K562 (cell line): ENCODE measurements at regions not wholly inside any gene's neighbourhood (a gene's known extent, or its start where the extent isn't known, plus 50 kb on each side); places are given as distances from the start of the nearest gene placed in this dataset.

Experiments used
- ATAC-seq: fragments of 200-7000 bp; cut with Tn5 transposase; 3 replicates; pipeline ENCODE4 v1.9.1; 2020; ENCODE audit warnings: moderate library complexity
- BruUV-seq: library from RNA; stranded (reverse); fragments of 400-500 nt; replicated peaks from 2 replicates; lab custom pipeline; 2021; lab: Mats Ljungman, UMichigan
- CTCF ChIA-PET: fragments of 300-600 bp; formaldehyde crosslinking; extraction: SDS; loops from one replicate; lab custom pipeline; 2021; ENCODE audit warnings: low intra/inter-chr PET ratio; lab: Yijun Ruan, JAX
- POLR2A ChIA-PET: fragments of 300-600, 350-650 bp; sonication (Branson Sonifier 250); formaldehyde crosslinking; extraction: SDS; loops from one replicate; lab custom pipeline; 2021; ENCODE audit warnings: antibody characterized with exemption, inconsistent platforms; lab: Yijun Ruan, JAX
- DNase-seq, 4 experiments: peaks; one replicate each; pipeline versions ENCODE4 v3.0.0 to v3.0.0-alpha.2; 2011 to 2018; ENCODE audit warnings: low spot score in 3 of 4, mixed read lengths in 3 of 4; ENCODE audit errors: extremely low read depth in 1 of 4
- FAIRE-seq: peaks from 2 replicates; lab custom pipeline; 2011; peaks lifted over from hg19 to GRCh38; lab: Jason Lieb, UNC
- H2AFZ ChIP-seq: 2 replicates; pipeline ENCODE4 v1.6.0; 2011; ENCODE audit warnings: low read depth, low read length, control low read depth, inconsistent platforms
- H3K27ac ChIP-seq: fragments of 200-600 bp; 3 replicates; pipeline ENCODE4 v1.8.0; 2011; ENCODE audit warnings: low read depth, mild to moderate bottlenecking, control low read depth, inconsistent platforms, low read length, moderate library complexity, mixed read lengths; ENCODE audit errors: extremely low read depth
- H3K27me3 ChIP-seq, 2 experiments: fragments of 300-600 bp in 1 of 2; 2 replicates in 1 of 2; 3 replicates in 1 of 2; pipeline versions ENCODE4 v1.6.0 to v1.8.0; 2011; ENCODE audit warnings: inconsistent platforms in 2 of 2, low read length in 2 of 2, mild to moderate bottlenecking in 1 of 2, mixed read lengths in 1 of 2, moderate library complexity in 1 of 2; ENCODE audit not compliant: control insufficient read depth in 2 of 2, insufficient read depth in 2 of 2
- H3K36me3 ChIP-seq: fragments of 300-600 bp; 3 replicates; pipeline ENCODE4 v1.8.0; 2011; ENCODE audit warnings: mild to moderate bottlenecking, low read length, inconsistent platforms; ENCODE audit not compliant: control insufficient read depth, insufficient read depth
- H3K4me1 ChIP-seq, 2 experiments: fragments of 200-600 bp in 1 of 2; replicated peaks in 1 of 2; 2 replicates in 1 of 2; 3 replicates in 1 of 2; pipeline versions ENCODE4 v1.5.1 to v1.8.0; 2011; ENCODE audit warnings: inconsistent platforms in 2 of 2, low read length in 2 of 2, mild to moderate bottlenecking in 1 of 2, mixed read lengths in 1 of 2, moderate library complexity in 1 of 2; ENCODE audit not compliant: control insufficient read depth in 2 of 2, insufficient read depth in 2 of 2
- H3K4me2 ChIP-seq: 2 replicates; pipeline ENCODE4 v1.6.1; 2011; ENCODE audit warnings: low read length, control low read depth, inconsistent platforms, mixed read lengths; ENCODE audit not compliant: insufficient read depth
- H3K4me3 ChIP-seq: fragments of 200-600 bp; sonication (generic), shearing (Covaris generic); 2 replicates; pipeline ENCODE4 v1.5.1; 2016; ENCODE audit warnings: control low read depth, inconsistent platforms
- H3K79me2 ChIP-seq: fragments of 200-600 bp; 3 replicates; pipeline ENCODE4 v1.8.0; 2011; ENCODE audit warnings: low read length, inconsistent platforms; ENCODE audit not compliant: control insufficient read depth, insufficient read depth
- H3K9ac ChIP-seq, 2 experiments: 2 replicates each; pipeline versions ENCODE4 v1.6.0 to v1.6.1; 2011; ENCODE audit warnings: low read depth in 2 of 2, low read length in 2 of 2, control low read depth in 1 of 2, inconsistent platforms in 1 of 2, mild to moderate bottlenecking in 1 of 2, mixed read lengths in 1 of 2; ENCODE audit not compliant: insufficient read depth in 1 of 2
- H3K9me1 ChIP-seq: one replicate; pipeline ENCODE4 v1.6.0; 2011; ENCODE audit warnings: inconsistent platforms, mild to moderate bottlenecking, low read length, moderate library complexity; ENCODE audit not compliant: control insufficient read depth, insufficient read depth
- H3K9me3 ChIP-seq: replicated peaks from 2 replicates; pipeline ENCODE4 v1.5.1; 2011; ENCODE audit warnings: low read depth, low read length, inconsistent platforms; ENCODE audit not compliant: control insufficient read depth, insufficient read depth
- H4K20me1 ChIP-seq: replicated peaks from 2 replicates; pipeline ENCODE4 v1.6.1; 2011; ENCODE audit warnings: low read length, inconsistent platforms, mixed read lengths; ENCODE audit not compliant: control insufficient read depth, insufficient read depth
- ARID2 ChIP-seq: fragments of 450-650 bp; IDR thresholded peaks from 2 replicates; pipeline ENCODE4 v1.6.1; 2017; ENCODE audit warnings: antibody characterized with exemption, mild to moderate bottlenecking
- CCAR2 ChIP-seq: fragments of 200-400 bp; formaldehyde crosslinking; IDR thresholded peaks from 2 replicates; pipeline ENCODE4 v1.6.1; 2017; ENCODE audit warnings: mild to moderate bottlenecking, low read depth, low read length
- CEBPB ChIP-seq: fragments of 450-650 bp; IDR thresholded peaks from 2 replicates; pipeline ENCODE4 v1.6.1; 2016; ENCODE audit warnings: missing genetic modification characterization, missing compliant biosample characterization
- EP400 ChIP-seq: fragments of 450-650 bp; IDR thresholded peaks from 2 replicates; pipeline ENCODE4 v1.6.1; 2017; ENCODE audit warnings: antibody characterized with exemption, mild to moderate bottlenecking, moderate library complexity
- NONO ChIP-seq, 2 experiments: fragments of 200-400 bp in 1 of 2; fragments of 450-650 bp in 1 of 2; formaldehyde crosslinking in 1 of 2; IDR thresholded peaks; 2 replicates each; pipeline ENCODE4 v1.6.1; 2017; ENCODE audit warnings: low read depth in 2 of 2, mild to moderate bottlenecking in 2 of 2, moderate library complexity in 2 of 2, low read length in 1 of 2
- ZC3H11A ChIP-seq: IDR thresholded peaks from 2 replicates; pipeline ENCODE4 v1.6.1; 2012; ENCODE audit warnings: low read depth, low read length, improper control_type of control experiment
- ZNF583 ChIP-seq: fragments of 250-450 bp; sonication (Bioruptor Pico); IDR thresholded peaks from 2 replicates; pipeline ENCODE4 v1.4.0; 2020
- WGBS: fragments of 100-300 bp; shearing (Covaris generic); methylation state at CpG from one replicate; pipeline ENCODE4 v1.1.6; 2016; ENCODE audit warnings: low coverage, mixed read lengths; ENCODE audit not compliant: insufficient coverage; ENCODE audit errors: missing lambda C conversion rate; 5-methylcytosine and 5-hydroxymethylcytosine counted together
- in situ Hi-C: fragments of 300-500 bp; cut with MboI; formaldehyde crosslinking; loops from 4 replicates; pipeline ENCODE4 v1.15.0; 2018; ENCODE audit warnings: inconsistent platforms, mixed read lengths
- intact Hi-C: fragments of 100-400 bp; cut with micrococcal nuclease; formaldehyde crosslinking; loops from 2 replicates; pipeline ENCODE4 v1.14.2; 2022
- TF ChIP-seq, protein P1 (sequence below): fragments of 200-800 bp; sonication (Bioruptor generic); IDR thresholded peaks from 2 replicates; pipeline ENCODE4 v1.6.1; 2017; ENCODE audit warnings: missing genetic modification characterization, missing compliant biosample characterization
- TF ChIP-seq, protein P2 (sequence below): IDR thresholded peaks from 2 replicates; pipeline ENCODE4 v1.6.1; 2011; ENCODE audit warnings: borderline replicate concordance, low read depth, mild to moderate bottlenecking, moderate library complexity, low read length; ENCODE audit not compliant: insufficient read depth, poor library complexity, severe bottlenecking
- TF ChIP-seq, protein P3 (sequence below): fragments of 450-650 bp; IDR thresholded peaks from 2 replicates; pipeline ENCODE4 v1.6.1; 2018; ENCODE audit not compliant: partially characterized antibody
- TF ChIP-seq, protein P4 (sequence below): fragments of 250-450 bp; sonication (Bioruptor Pico); IDR thresholded peaks from 2 replicates; pipeline ENCODE4 v1.9.0; 2021; ENCODE audit warnings: mild to moderate bottlenecking

DNA sequence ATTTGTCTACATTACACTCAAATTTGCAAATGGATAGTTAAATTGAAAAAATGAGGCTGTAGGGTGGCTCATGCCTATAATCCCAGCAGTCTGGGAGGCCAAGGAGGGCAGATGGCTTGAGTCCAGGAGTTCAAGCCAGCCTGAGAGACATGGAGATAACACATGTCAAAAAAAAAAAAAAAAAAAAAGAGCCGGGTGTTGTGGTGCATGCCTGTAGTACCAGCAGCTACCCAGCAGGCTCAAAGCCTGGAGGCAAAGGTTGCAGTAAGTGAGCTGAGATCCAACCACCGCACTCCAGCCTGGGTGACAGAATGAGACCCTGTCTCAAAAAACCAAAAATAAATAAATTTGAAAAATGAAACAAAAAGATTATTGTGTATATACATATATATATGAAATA lies 119.9 kb upstream of the MGAT4C start:
- no peaks in the 10 kb centered on the region for H3K9me3 ChIP-seq
- H3K79me2 ChIP-seq: no peaks in the 10 kb centered on the region
- 0% methylated on average over 1 of the region's 2 CpGs for WGBS
- H3K4me3 ChIP-seq: no peak overlapping the region
- POLR2A ChIA-PET: no interaction called here
- in situ Hi-C loops (no loop called here), intact Hi-C loops (no loop called here)
- no peak overlapping the region for H3K27ac ChIP-seq
- H3K27me3 ChIP-seq: no peaks in the 10 kb centered on the region
- ATAC-seq: no peak
- DNase-seq: no peak
- no peak overlapping the region for H2AFZ ChIP-seq
- no peaks in the 10 kb centered on the region for H3K4me1 ChIP-seq
- H3K9me1 ChIP-seq: no peaks in the 10 kb centered on the region
- no TSS peak for BruUV-seq
- no peak overlapping the region for H3K9ac ChIP-seq
- no peak overlapping the region for H3K4me2 ChIP-seq
- H4K20me1 ChIP-seq: no peaks in the 10 kb centered on the region
- no peaks in the 10 kb centered on the region for H3K36me3 ChIP-seq
- CTCF ChIA-PET: no interaction called here
- no peak for FAIRE-seq
- TF ChIP-seq, protein P1, sequence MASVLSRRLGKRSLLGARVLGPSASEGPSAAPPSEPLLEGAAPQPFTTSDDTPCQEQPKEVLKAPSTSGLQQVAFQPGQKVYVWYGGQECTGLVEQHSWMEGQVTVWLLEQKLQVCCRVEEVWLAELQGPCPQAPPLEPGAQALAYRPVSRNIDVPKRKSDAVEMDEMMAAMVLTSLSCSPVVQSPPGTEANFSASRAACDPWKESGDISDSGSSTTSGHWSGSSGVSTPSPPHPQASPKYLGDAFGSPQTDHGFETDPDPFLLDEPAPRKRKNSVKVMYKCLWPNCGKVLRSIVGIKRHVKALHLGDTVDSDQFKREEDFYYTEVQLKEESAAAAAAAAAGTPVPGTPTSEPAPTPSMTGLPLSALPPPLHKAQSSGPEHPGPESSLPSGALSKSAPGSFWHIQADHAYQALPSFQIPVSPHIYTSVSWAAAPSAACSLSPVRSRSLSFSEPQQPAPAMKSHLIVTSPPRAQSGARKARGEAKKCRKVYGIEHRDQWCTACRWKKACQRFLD (CRISPR knock-in tag): no peak
- TF ChIP-seq ARID2 (no peak), CEBPB (tag) (no peak), ZC3H11A (no peak), ZNF583 (CRISPR knock-in tag) (no peak), NONO (IDR thresholded peaks at IDR 0.05; ENCODE audit: low read depth in 2 of 2, low read length in 1 of 2) (no peak), CCAR2 (no peak), EP400 (no peak)
- TF ChIP-seq, protein P2, sequence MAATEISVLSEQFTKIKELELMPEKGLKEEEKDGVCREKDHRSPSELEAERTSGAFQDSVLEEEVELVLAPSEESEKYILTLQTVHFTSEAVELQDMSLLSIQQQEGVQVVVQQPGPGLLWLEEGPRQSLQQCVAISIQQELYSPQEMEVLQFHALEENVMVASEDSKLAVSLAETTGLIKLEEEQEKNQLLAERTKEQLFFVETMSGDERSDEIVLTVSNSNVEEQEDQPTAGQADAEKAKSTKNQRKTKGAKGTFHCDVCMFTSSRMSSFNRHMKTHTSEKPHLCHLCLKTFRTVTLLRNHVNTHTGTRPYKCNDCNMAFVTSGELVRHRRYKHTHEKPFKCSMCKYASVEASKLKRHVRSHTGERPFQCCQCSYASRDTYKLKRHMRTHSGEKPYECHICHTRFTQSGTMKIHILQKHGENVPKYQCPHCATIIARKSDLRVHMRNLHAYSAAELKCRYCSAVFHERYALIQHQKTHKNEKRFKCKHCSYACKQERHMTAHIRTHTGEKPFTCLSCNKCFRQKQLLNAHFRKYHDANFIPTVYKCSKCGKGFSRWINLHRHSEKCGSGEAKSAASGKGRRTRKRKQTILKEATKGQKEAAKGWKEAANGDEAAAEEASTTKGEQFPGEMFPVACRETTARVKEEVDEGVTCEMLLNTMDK: no peak
- TF ChIP-seq, protein P3, sequence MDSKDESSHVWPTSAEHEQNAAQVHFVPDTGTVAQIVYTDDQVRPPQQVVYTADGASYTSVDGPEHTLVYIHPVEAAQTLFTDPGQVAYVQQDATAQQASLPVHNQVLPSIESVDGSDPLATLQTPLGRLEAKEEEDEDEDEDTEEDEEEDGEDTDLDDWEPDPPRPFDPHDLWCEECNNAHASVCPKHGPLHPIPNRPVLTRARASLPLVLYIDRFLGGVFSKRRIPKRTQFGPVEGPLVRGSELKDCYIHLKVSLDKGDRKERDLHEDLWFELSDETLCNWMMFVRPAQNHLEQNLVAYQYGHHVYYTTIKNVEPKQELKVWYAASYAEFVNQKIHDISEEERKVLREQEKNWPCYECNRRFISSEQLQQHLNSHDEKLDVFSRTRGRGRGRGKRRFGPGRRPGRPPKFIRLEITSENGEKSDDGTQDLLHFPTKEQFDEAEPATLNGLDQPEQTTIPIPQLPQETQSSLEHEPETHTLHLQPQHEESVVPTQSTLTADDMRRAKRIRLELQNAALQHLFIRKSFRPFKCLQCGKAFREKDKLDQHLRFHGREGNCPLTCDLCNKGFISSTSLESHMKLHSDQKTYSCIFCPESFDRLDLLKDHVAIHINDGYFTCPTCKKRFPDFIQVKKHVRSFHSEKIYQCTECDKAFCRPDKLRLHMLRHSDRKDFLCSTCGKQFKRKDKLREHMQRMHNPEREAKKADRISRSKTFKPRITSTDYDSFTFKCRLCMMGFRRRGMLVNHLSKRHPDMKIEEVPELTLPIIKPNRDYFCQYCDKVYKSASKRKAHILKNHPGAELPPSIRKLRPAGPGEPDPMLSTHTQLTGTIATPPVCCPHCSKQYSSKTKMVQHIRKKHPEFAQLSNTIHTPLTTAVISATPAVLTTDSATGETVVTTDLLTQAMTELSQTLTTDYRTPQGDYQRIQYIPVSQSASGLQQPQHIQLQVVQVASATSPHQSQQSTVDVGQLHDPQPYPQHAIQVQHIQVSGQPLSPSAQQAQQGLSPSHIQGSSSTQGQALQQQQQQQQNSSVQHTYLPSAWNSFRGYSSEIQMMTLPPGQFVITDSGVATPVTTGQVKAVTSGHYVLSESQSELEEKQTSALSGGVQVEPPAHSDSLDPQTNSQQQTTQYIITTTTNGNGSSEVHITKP: no peak
- TF ChIP-seq, protein P4, sequence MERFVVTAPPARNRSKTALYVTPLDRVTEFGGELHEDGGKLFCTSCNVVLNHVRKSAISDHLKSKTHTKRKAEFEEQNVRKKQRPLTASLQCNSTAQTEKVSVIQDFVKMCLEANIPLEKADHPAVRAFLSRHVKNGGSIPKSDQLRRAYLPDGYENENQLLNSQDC (CRISPR knock-in tag): no peak
